Nucleus accumbens (tissue), 56 donors: ENCODE measurements at regions not wholly inside any gene's neighbourhood (a gene's known extent, or its start where the extent isn't known, plus 50 kb on each side); places are given as distances from the start of the nearest gene placed in this dataset.
"Not testable (repeated sequence)": the region's sequence is repeated elsewhere in the genome, so short reads cannot be mapped to it uniquely, and the experiment has no call there.

Experiments used
- DNase-seq, 56 donors: peaks; one replicate each; lab custom pipeline; 2025; lab: John Stamatoyannopoulos, UW

- DNase-seq, result no peak
Observed at GRCh38 chr20:48532028-48532427, 295.8 kb downstream of the PREX1 start.

- no peak for DNase-seq
Observed at GRCh38 chr20:48531505-48531904, 296.3 kb downstream of the PREX1 start.

GRCh38 chr20:48530957-48531356, 296.8 kb downstream of the PREX1 start:
- no peak for DNase-seq

GRCh38 chr20:48528346-48528745, 299.5 kb downstream of the PREX1 start:
- no peak for DNase-seq

GRCh38 chr20:48527771-48528170, 300.0 kb downstream of the PREX1 start:
- no peak for DNase-seq

GRCh38 chr20:48526936-48527335, 300.9 kb downstream of the PREX1 start:
- DNase-seq, result no peak

- DNase-seq, result no peak
Observed at GRCh38 chr20:48525400-48525799, 302.4 kb downstream of the PREX1 start.

GRCh38 chr20:48524582-48524981, 303.2 kb downstream of the PREX1 start:
- no peak for DNase-seq

- DNase-seq, result no peak
Observed at GRCh38 chr20:48523191-48523995, 304.4 kb downstream of the PREX1 start.

GRCh38 chr20:48521121-48521520, 306.7 kb downstream of the PREX1 start:
- no peak for DNase-seq

- DNase-seq, result peak in 4 of 56 donors; percentile 0 to 9 (median 2)
Observed at GRCh38 chr20:48516196-48516595, 311.6 kb downstream of the PREX1 start.

GRCh38 chr20:48514577-48514976, 313.2 kb downstream of the PREX1 start:
- not testable (repeated sequence) for DNase-seq

- not testable (repeated sequence) for DNase-seq
Observed at GRCh38 chr20:48512539-48512938, 315.3 kb downstream of the PREX1 start.

- DNase-seq, result not testable (repeated sequence)
Observed at GRCh38 chr20:48505066-48505465, 322.7 kb downstream of the PREX1 start.

GRCh38 chr20:48503166-48503815, 324.5 kb downstream of the PREX1 start:
- DNase-seq, result no peak

- no peak for DNase-seq
Observed at GRCh38 chr20:48502758-48503157, 325.0 kb downstream of the PREX1 start.

GRCh38 chr20:48502016-48502415, 325.8 kb downstream of the PREX1 start:
- no peak for DNase-seq

GRCh38 chr20:48500900-48501299, 326.9 kb downstream of the PREX1 start:
- not testable (repeated sequence) for DNase-seq

- DNase-seq, result not testable (repeated sequence)
Observed at GRCh38 chr20:48498939-48499338, 328.9 kb downstream of the PREX1 start.

- not testable (repeated sequence) for DNase-seq
Observed at GRCh38 chr20:48498125-48498524, 329.7 kb downstream of the PREX1 start.

- no peak for DNase-seq
Observed at GRCh38 chr20:48493966-48494365, 333.8 kb downstream of the PREX1 start.

- DNase-seq, result not testable (repeated sequence)
Observed at GRCh38 chr20:48493331-48493730, 334.5 kb downstream of the PREX1 start.
